HG02884 (cell line): ENCODE measurements at regions not wholly inside any gene's neighbourhood (a gene's known extent, or its start where the extent isn't known, plus 50 kb on each side); places are given as distances from the start of the nearest gene placed in this dataset.

Experiments used
- ATAC-seq: cut with Tn5 transposase; IDR thresholded peaks from one replicate; pipeline ENCODE4 v1.9.1; 2021; ENCODE audit warnings: mild to moderate bottlenecking, moderate library complexity; ENCODE audit not compliant: unreplicated experiment

DNA sequence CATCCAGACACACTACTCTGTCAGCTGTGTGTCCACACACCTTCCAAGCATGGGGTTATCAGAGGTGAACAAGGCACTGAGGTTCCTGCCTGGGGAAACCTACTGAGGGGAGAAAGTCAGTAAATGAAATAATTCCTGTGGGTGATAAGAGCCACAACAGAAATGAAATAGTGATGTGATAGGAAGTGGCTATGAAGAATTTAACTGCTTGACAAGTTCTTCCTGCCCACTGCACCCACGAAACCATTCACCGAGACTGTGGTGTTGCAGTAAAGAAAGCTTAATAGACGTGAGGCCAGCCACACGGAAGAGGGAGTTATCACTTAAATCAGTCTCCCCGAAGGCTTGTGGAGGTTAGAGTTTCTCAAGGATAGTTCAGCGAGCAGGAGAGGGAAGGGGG is 353.1 kb downstream of the UQCRFS1 start:
- ATAC-seq: no peak

DNA sequence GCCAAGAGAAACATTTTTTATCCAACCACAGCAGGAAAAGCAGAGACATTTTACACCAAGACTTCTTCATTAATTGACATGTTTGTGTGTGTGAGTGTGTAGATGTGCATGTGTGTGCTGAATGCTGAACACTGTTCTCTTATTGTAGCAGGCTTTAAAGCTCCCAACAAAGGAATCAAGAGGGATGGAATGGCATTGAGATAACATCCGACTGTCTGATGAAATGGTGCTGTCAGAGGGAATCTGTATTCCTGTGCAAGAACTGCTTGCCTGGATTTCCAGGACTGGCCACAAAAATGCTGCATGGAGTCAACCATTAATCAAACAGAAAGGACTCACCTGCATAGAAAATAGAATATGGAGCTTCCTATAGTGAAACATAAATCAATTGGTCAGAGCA is 354.0 kb downstream of the UQCRFS1 start:
- no peak for ATAC-seq

DNA sequence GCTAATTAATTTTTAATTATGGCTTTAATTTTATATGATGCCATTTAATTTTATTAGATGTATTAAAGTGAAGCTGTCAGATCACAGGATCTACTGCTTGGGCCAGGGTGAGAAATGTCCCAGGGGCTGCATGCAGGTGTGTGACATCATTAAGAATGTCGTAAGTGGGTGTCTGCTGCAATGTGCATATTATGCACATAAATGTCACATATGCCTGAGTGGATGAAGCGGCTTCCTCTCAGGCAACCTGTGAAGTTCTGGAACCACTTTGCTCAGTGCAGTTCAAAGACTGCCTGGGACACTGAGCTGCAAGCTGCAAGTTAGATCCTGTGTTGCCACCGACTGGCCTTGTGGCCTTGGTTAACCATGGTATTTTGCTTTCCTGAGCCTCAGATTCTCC is 355.0 kb downstream of the UQCRFS1 start:
- no peak for ATAC-seq

DNA sequence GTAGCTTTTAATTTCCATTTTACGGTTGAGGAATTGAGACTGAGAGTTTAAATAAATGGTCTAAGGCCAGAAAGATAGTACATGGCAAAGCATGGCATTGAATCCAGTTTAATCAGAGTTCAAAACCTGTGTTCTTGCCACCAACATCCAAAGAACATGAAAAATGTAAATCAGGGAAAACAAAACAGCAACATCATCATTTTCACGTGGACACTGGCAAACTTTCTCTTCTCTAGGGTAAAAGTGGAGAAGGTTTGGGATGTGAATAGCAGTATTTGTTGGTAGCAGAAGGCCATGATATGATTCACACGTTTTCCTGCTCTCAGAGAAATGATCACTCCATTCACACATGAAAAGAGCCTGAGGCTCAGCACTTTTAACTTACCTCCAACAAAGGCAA is 357.7 kb downstream of the UQCRFS1 start:
- no peak for ATAC-seq

DNA sequence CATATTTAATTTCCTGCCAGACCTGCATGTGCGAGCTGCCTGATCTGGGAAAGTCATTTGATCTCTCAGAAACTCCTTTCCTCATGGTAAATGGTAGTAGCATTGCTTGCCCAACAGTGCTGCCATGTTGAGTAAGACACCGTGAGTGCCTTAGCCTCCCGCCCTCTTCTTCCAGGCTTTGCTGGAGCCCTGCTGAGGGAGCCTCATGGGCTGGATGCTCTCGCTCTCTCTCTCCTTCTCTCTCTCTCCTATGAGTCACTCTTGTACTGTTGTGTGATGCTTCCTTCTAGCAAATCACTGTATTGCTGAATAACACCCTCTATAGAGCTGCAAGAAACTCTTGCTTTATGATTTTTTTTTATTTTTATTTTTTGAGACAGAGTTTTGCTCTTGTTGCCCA is 365.5 kb downstream of the UQCRFS1 start:
- ATAC-seq: no peak

DNA sequence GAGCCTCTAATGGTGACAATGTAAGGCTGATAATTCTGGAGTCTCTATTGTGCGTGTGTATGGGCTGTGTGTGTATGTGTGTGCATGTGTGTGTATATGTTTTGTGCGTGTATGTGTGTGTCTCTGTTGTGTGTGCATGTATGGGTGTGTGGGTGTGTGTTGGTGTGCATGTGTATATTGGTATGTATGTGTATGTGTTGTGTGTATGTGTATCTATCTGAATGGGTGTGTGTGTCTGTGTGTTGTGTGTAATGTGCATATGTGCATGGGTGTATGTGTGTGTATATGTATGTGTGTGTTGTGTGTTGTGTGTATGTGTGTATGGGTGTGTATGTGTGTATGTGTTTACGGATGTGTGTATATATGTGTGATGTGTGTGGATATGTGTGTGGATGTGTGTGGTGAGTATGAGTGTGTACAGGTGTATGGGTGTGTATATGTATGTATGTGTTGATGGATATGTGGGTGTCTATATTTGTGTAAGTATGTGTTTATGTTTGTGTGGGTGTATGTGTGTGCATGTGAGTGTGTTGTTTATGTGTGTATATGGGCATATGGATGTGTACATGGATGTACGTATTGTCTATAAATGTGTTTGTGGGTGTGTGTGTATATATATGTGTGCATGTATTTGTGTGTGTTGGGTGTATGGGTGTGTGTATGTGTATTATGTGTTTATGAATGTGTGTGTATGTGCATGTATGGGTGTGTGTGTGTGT is 366.7 kb downstream of the UQCRFS1 start:
- ATAC-seq: no peak

DNA sequence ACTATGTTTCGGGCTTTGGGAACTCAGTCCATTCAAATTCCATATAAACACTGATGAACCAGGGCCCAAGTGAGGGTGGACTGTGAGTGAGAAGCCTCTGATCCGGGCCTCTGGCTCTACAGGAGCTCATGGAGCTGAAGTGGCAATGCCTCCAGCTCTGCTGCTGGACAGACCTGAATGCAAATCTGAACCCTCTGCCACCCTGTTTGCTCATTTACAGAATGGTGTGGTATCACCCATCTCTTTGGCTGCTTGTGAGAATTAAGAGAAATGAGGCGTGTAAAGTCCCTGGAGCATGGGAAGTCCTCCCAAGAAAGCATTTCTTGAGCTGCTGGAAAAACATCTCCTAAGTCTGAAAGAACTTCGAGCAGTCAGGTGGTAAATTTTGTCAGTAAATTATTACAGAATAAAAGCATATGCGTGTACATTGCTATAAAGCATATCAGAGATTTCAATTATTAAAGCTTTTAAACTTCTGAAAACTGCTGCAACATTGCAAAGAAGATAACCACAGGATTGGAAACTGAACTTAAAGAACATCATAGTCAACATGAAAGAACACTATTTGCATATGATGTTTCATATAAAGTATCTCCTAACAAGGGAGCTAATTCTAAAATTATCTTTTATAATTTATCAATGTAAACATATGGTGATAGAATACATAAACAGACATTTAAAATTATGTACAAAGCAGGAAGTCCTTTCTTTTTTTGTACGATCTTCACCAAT is 369.0 kb downstream of the UQCRFS1 start:
- no peak for ATAC-seq

DNA sequence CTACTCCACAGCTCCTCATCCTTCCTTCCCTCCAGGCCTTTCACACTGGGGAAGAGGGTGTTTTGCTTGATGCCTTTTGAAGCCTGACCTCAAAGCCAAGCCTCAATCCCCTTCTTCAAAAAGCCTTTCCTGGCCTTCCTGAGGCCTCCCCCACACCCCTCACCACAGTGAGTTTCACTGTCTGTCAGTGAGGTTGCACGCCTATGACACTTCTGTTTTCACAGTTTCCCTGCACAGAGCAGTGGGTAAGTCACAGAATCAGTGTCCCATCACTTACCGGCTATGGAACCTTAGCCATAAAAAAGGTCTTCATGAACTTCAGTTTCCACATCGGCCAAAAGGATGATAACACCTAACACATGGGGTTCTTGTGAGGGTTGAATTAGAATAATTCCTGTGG is 371.4 kb downstream of the UQCRFS1 start:
- ATAC-seq: no peak

DNA sequence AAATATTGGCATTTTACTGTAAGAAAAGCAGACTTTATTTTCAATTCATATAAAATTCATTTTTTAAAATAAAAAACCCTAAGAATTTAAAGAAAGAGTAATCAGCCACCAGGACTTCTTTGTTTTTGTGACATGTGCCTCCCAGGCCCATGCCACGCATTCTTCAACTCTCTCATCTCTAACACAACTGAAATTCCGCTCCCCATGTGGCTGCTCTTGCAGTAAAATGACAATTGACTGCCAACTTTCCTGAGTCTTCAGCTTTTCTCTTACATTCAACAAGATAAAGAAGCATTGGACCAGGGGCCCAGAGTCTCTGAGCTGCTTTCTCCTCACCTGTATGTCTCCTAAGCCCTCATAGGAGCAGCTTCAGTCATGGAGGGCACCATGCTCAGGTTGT is 372.1 kb downstream of the UQCRFS1 start:
- no peak for ATAC-seq

DNA sequence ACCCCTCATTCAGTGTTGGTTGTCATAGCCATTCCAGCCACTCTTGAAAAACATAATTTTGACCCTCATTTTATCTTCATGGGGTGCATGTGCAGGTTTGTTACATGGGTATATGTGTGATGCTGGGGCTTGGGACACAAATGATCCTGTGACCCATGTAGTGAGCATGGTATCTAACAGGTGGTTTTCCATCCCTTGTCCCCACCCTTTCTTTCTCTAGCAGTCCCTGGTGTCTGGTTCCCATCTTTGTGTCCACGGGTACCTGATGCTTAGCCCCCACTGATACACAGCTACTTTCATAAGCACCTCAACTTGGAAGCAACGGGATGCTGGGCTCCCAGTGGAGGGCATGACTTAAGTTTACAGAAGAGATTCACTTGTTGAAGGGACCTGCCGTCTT is 373.5 kb downstream of the UQCRFS1 start:
- no peak for ATAC-seq

DNA sequence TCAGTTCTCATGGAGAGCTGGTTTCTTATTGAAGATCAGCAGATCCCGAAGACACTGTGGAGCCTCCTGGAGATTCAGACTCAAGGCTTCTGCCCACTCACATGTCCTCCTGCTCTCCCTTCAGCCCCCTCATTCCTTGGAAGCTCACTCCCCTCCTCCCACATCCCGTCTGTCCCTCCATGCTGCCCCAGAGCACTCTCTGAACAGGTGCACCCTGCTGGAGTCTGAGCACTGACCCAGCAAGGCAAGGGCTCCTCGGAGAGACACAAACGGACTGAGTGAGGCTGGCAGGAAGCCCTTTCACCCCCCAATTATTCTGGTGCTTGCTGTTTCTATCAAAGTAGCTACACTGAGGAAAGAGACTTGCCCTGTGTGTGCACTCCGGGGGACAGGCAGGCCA is 374.0 kb downstream of the UQCRFS1 start:
- no peak for ATAC-seq

DNA sequence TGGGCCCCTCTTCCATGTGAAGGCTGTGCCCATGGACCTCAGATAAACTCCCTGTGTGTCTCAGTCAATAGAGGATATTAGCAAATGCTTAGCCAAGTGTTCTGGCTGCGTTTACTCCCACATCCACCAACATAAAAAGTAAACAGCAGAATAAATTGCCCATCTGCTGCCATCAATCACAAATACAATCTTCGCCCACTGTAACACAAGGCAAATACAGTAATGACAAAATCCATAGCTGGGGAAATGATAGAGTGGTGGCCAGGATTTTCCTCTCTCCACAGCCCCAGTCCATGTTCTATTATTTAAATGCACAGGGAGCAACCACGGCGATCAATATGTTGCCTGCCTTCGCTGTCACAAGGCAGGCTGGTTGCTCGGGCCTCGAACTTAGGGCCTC is 376.5 kb downstream of the UQCRFS1 start:
- ATAC-seq: no peak

DNA sequence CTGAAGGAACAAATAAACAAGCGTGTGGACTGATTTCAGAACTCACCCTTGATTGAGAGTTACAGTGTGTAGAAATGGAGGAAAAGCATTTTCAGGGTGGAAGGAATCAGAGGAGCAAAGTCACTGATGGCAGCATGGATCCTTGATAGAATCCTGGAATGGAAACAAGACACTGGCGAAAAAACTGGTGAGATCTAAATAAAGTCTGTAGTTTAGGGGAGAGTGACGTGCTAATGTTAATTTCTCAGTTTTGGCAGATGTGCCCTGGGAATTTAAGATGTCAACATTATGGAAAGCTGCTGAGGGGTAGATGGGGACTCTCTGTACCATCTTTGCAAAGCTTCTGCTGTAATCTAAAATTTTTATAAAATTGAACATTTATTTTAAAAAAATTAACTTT is 378.0 kb downstream of the UQCRFS1 start:
- no peak for ATAC-seq

DNA sequence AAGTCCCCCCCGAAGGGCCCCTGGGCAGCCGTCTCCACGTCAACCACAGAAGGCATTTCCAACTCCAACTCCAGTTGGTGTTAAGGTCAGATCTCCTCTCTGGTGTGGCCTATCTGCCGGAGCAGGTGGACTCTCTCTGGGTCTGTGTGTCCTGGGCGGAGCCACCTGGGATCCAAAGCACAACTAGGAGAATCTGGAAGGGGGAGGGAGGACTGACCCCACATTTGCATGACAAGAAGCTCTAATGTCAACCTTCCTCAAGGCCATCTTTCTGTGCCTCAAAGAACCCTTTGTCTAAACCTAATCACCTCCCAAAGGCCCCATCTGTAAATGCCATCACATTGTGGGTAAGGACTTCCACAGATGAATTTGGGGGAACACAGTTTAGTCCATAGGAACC is 381.5 kb downstream of the UQCRFS1 start:
- ATAC-seq: no peak

DNA sequence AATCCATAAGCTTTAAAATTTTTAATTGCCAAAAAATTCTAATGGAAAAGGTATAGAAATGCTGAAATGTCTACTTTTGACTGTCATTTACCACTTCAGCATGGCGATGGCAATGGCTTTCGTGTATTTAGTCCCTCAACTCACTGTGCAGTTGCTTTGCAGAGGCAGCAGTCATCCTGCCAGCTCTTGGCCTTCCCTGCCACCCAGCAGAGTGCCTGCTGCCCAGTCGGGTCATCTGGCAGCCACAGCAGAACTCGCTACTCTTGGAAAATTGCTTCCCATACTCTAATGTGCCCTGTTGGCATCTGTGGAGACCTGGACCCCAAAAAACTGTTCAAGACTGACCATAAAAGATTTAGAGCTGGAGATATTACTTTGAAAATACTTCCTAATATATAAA is 383.2 kb downstream of the UQCRFS1 start:
- no peak for ATAC-seq

DNA sequence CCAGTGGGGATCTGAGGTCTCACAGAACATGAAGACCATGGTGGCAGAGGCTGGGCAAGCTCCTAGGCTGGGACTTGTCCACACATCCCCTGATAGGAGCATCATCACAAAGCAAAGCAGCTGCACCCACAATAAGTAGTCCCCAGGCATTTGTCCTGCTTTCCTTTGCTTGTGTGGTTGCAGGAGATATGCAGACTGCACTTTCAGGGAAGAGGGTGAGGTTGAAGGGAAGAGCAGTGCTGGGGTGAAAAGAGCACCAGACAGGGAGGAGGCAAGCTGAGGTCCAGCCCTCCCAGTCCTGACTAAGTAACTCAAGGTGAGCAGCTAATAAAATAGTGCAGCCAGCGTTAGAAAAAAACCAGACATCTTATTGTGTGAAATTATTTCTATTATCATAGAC is 383.6 kb downstream of the UQCRFS1 start:
- ATAC-seq: no peak

DNA sequence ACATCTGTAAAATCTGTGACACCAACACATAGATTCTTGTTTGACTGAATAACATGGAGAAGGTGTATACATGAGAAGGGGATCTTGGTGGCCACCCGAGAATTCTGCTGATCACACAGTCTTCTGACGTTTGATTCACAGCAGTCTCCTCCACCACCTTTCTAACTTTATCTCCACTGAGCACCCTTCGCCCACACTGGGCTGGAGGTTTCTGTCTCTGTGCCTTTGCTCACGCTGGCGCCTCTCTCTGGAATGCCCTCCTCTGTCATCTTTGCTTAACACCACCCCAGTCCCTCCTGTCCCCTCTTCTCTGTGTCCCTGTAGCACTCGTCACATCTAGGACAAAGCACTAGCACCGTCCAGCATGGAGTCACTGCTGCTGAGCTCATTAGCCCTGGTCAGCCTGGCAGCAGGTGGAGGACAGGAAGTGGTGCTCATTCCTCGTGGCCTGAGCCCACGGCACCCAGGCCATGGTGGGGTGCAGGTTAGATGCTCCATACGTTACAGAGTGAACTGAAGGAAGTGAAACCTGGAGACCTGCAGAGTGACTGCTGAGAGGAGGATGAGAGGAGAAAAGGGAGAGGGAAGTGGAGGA is 384.6 kb downstream of the UQCRFS1 start:
- ATAC-seq: no peak

DNA sequence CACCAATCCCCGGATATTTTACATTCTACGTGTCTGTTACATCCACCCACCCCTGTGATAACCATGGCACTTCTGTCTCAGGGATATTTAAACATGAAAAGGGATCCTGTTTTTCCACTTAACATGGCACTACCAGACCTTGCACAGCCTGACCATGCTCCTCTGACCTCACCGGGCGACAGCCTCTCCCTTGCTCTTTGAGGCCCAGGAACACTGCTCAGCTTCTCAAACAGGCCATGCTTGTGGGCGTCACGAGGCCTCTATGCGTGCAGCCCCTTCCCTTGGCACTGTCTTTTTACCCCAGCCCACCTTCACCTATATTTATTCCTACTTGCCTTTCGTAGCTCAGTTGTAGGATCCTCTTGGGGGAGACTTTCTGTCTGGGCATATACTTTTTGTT is 385.6 kb downstream of the UQCRFS1 start:
- no peak for ATAC-seq

DNA sequence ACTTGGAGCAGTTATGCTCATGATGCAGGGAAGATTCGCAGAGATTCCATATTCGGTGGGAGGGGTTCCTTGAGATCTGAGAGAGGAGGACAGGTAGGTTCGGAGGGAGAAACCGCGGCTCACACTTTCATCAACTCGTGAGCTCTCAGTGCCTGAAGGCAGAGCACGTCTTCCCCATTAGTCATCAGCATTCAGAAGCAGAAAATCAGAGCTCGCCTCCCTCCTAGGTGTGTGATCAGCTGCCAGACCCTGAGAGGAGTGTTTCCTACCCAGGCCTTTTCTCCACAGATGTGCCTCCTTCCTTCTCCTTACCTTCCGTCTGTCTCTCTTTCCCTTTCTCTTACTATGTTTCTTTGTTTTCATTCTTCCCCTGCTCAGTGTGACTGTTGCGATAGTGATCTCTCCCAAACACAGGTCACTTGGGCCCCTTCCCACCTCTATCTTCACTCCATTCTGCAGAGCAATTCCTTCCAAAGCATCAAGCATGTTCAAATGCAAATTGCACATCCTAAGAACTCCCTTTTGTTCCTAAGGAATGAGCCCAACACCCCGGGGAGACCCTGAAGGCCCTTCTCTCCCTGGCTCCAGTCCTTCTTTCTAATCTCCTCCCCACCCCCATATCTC is 389.5 kb downstream of the UQCRFS1 start:
- no peak for ATAC-seq

DNA sequence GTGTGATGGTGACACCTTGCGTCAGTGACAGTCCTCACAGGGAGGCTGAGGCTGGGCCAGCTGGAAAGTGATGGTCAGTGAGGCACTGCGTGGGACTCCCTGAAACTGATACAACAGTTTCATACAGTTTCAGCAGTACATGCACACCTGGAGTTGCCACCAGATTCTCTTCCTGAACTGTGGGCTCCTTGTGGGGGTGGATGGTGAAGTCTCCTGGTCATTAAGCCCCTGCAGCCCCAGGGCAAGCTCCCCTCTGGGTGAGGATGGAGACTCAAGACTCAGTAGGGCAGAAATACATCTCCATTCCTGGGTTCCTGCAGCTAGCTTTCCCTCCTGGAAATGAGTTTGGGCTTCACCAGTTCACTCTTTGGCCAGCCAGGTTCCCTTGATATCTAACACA is 392.7 kb downstream of the UQCRFS1 start:
- no peak for ATAC-seq

DNA sequence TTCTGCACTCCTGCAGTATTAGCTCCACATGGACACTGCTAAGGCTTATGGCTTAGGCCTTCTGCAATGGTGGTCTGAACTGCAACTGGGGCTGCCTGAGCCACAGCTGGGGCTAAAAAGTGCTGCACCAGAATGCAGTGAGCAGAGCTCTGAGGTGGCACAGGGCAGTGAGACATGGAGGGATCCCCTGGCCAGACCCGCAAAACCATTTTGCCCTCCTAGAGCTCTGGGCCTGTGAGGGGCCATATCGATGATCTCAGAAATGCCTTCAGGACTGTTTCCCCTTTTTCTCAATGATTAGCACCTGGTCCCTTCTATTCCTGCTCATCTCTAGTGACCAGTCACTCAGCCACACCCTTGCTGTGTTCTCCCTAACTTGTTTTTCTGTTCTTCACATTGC is 397.7 kb downstream of the UQCRFS1 start:
- no peak for ATAC-seq

DNA sequence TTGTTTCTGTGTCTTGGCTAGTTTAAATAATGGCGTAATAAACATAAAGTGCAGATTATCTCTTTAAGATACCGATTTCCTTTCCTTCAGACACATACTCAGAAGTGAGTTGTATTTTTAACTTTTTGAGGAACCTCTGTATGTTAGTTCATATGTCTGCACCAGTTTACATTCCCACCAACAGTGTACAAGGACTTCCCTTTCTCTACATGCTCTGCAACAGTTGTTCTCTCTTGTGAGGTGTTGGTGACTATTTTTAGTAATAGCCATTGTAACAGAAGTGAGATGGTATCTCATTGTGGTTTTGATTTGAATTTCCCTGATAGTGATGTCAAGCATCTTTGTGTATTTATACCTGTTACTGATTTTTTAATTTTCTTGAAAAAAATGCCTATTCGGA is 418.6 kb downstream of the UQCRFS1 start:
- ATAC-seq: no peak
